Dermis microvascular lymphatic vessel endothelial cell (primary cell): ENCODE measurements at regions not wholly inside any gene's neighbourhood (a gene's known extent, or its start where the extent isn't known, plus 50 kb on each side); places are given as distances from the start of the nearest gene placed in this dataset.
A peak's percentile ranks its signal among the peaks of the same experiment; 100 is the strongest.
"Not testable (repeated sequence)": the region's sequence is repeated elsewhere in the genome, so short reads cannot be mapped to it uniquely, and the experiment has no call there.

ENCODE experiments used
- DNase-seq, 2 donors: peaks; one replicate each; pipeline versions ENCODE4 v3.0.0 to v3.0.0-alpha.2; 2010; ENCODE audit warnings: low read depth in 2 of 2

GRCh38 chr4:186481998-186482790, 73.2 kb downstream of the MTNR1A start:
- DNase-seq: no peak

GRCh38 chr4:186475202-186475601, 80.2 kb downstream of the MTNR1A start:
- DNase-seq: no peak

- no peak for DNase-seq
Observed at GRCh38 chr4:186473933-186474332, 81.4 kb downstream of the MTNR1A start.

- peak; percentile 1 to 4 for DNase-seq
Observed at GRCh38 chr4:186472948-186473347, 82.4 kb downstream of the MTNR1A start.

- DNase-seq: no peak
Observed at GRCh38 chr4:186471441-186471840, 83.9 kb downstream of the MTNR1A start.

- no peak for DNase-seq
Observed at GRCh38 chr4:186458050-186458449, 97.3 kb downstream of the MTNR1A start.

- DNase-seq: no peak
Observed at GRCh38 chr4:186451982-186452381, 103.4 kb downstream of the MTNR1A start.

GRCh38 chr4:186449954-186450353, 105.4 kb downstream of the MTNR1A start:
- DNase-seq: no peak

- DNase-seq: no peak
Observed at GRCh38 chr4:186445040-186445439, 110.3 kb downstream of the MTNR1A start.

- no peak for DNase-seq
Observed at GRCh38 chr4:186441502-186441901, 113.9 kb downstream of the MTNR1A start.

GRCh38 chr4:186428481-186428880, 126.9 kb downstream of the MTNR1A start:
- no peak for DNase-seq

- no peak for DNase-seq
Observed at GRCh38 chr4:186424745-186425144, 130.6 kb downstream of the MTNR1A start.

GRCh38 chr4:186422296-186422695, 133.1 kb downstream of the MTNR1A start:
- no peak for DNase-seq

GRCh38 chr4:186416451-186417060, 138.8 kb downstream of the MTNR1A start:
- DNase-seq: no peak

- DNase-seq: no peak
Observed at GRCh38 chr4:186414390-186414789, 141.0 kb downstream of the MTNR1A start.

GRCh38 chr4:186405957-186406356, 140.0 kb downstream of the F11 start:
- no peak for DNase-seq

- no peak for DNase-seq
Observed at GRCh38 chr4:186404562-186405134, 138.7 kb downstream of the F11 start.

- DNase-seq: no peak
Observed at GRCh38 chr4:186400676-186401075, 134.7 kb downstream of the F11 start.

- no peak for DNase-seq
Observed at GRCh38 chr4:186392017-186392416, 126.0 kb downstream of the F11 start.

- DNase-seq: not testable (repeated sequence)
Observed at GRCh38 chr4:186384328-186384727, 118.3 kb downstream of the F11 start.

- DNase-seq: no peak
Observed at GRCh38 chr4:186368281-186368680, 102.3 kb downstream of the F11 start.

- no peak for DNase-seq
Observed at GRCh38 chr4:186366326-186366725, 100.3 kb downstream of the F11 start.

- DNase-seq: not testable (repeated sequence)
Observed at GRCh38 chr4:186363038-186363437, 97.0 kb downstream of the F11 start.
